IMR-90 (cell line): ENCODE measurements at regions not wholly inside any gene's neighbourhood (a gene's known extent, or its start where the extent isn't known, plus 50 kb on each side); places are given as distances from the start of the nearest gene placed in this dataset.

Experiments used
- ATAC-seq: fragments of 200-7000 bp; cut with Tn5 transposase; 2 replicates; pipeline ENCODE4 v1.9.1; 2020; ENCODE audit warnings: low read depth, mild to moderate bottlenecking, moderate library complexity
- BruUV-seq: library from RNA; stranded (reverse); fragments of 400-500 nt; replicated peaks from 2 replicates; lab custom pipeline; 2021; lab: Mats Ljungman, UMichigan
- CTCF ChIA-PET: fragments of 300-600 bp; formaldehyde crosslinking; extraction: SDS; loops from one replicate; lab custom pipeline; 2021; ENCODE audit warnings: antibody characterized with exemption; lab: Yijun Ruan, JAX
- POLR2A ChIA-PET: fragments of 300-600 bp; sonication (Branson Sonifier 250); formaldehyde crosslinking; loops from one replicate; lab custom pipeline; 2022; ENCODE audit warnings: antibody characterized with exemption; ENCODE audit not compliant: unreplicated experiment; lab: Charles Lee
- DNase-seq: peaks from one replicate; pipeline ENCODE4 v3.0.0; 2013
- H2AFZ ChIP-seq: replicated peaks from 2 replicates; pipeline ENCODE3; 2013; ENCODE audit warnings: low read length, mild to moderate bottlenecking; ENCODE audit not compliant: poor library complexity
- H2AK5ac ChIP-seq: 2 replicates; pipeline ENCODE4 v1.6.1; 2013; ENCODE audit warnings: low read depth, low read length, inconsistent platforms
- H2AK9ac ChIP-seq: replicated peaks from 2 replicates; pipeline ENCODE3; 2013; ENCODE audit warnings: mild to moderate bottlenecking, low read depth, low read length, moderate library complexity; ENCODE audit not compliant: poor library complexity
- H2BK120ac ChIP-seq: 2 replicates; pipeline ENCODE4 v1.6.1; 2013; ENCODE audit warnings: low read depth, low read length, inconsistent platforms
- H2BK15ac ChIP-seq: 3 replicates; pipeline ENCODE4 v1.6.1; 2013; ENCODE audit warnings: low read depth, low read length, inconsistent platforms
- H2BK20ac ChIP-seq: 2 replicates; pipeline ENCODE4 v1.6.1; 2013; ENCODE audit warnings: low read depth, mild to moderate bottlenecking, inconsistent platforms, low read length, moderate library complexity
- H2BK5ac ChIP-seq: 2 replicates; pipeline ENCODE4 v1.6.1; 2013; ENCODE audit warnings: mild to moderate bottlenecking, low read depth, low read length, inconsistent platforms; ENCODE audit not compliant: poor library complexity, severe bottlenecking
- H3K14ac ChIP-seq: replicated peaks from 2 replicates; pipeline ENCODE4 v1.6.1; 2013; ENCODE audit warnings: low read depth, low read length, inconsistent platforms
- H3K18ac ChIP-seq: 2 replicates; pipeline ENCODE4 v1.6.1; 2013; ENCODE audit warnings: low read depth, low read length, control low read depth
- H3K23ac ChIP-seq: 2 replicates; pipeline ENCODE4 v1.6.1; 2013; ENCODE audit warnings: low read depth, low read length, inconsistent platforms
- H3K27ac ChIP-seq: 2 replicates; pipeline ENCODE4 v1.5.1; 2013; ENCODE audit warnings: mild to moderate bottlenecking, control low read depth, low read length; ENCODE audit not compliant: insufficient read depth
- H3K27me3 ChIP-seq: 2 replicates; pipeline ENCODE4 v1.6.1; 2013; ENCODE audit warnings: low read length; ENCODE audit not compliant: control insufficient read depth, insufficient read depth
- H3K36me3 ChIP-seq: 2 replicates; pipeline ENCODE4 v1.6.1; 2013; ENCODE audit warnings: low read length, mixed read lengths; ENCODE audit not compliant: control insufficient read depth, insufficient read depth
- H3K4ac ChIP-seq: 2 replicates; pipeline ENCODE4 v1.6.1; 2013; ENCODE audit warnings: low read depth, low read length, inconsistent platforms
- H3K4me1 ChIP-seq: 2 replicates; pipeline ENCODE4 v1.6.1; 2013; ENCODE audit warnings: low read length, mixed read lengths; ENCODE audit not compliant: control insufficient read depth, insufficient read depth
- H3K4me2 ChIP-seq: 2 replicates; pipeline ENCODE4 v1.6.1; 2013; ENCODE audit warnings: low read depth, mild to moderate bottlenecking, control low read depth, low read length, moderate library complexity
- H3K4me3 ChIP-seq: 2 replicates; pipeline ENCODE4 v1.5.1; 2013; ENCODE audit warnings: low read depth, mild to moderate bottlenecking, control low read depth, low read length, moderate library complexity; ENCODE audit not compliant: insufficient read depth
- H3K56ac ChIP-seq: 2 replicates; pipeline ENCODE4 v1.6.1; 2013; ENCODE audit warnings: low read length, inconsistent platforms; ENCODE audit not compliant: insufficient read depth; ENCODE audit errors: extremely low read depth
- H3K79me1 ChIP-seq, 2 experiments: 2 replicates each; pipeline ENCODE4 v1.6.1; 2013; ENCODE audit warnings: low read length in 2 of 2, inconsistent platforms in 1 of 2, low read depth in 1 of 2
- H3K9ac ChIP-seq: 2 replicates; pipeline ENCODE4 v1.6.1; 2013; ENCODE audit warnings: low read depth, low read length, control low read depth
- H3K9me1 ChIP-seq: 2 replicates; pipeline ENCODE4 v1.6.1; 2013; ENCODE audit warnings: low read length, inconsistent platforms; ENCODE audit not compliant: insufficient read depth
- H3K9me3 ChIP-seq: 2 replicates; pipeline ENCODE4 v1.6.1; 2013; ENCODE audit warnings: low read length; ENCODE audit not compliant: control insufficient read depth, insufficient read depth
- H4K20me1 ChIP-seq: 2 replicates; pipeline ENCODE4 v1.6.1; 2013; ENCODE audit warnings: low read length, inconsistent platforms; ENCODE audit not compliant: insufficient read depth
- H4K5ac ChIP-seq: 2 replicates; pipeline ENCODE4 v1.6.1; 2013; ENCODE audit warnings: mild to moderate bottlenecking, low read depth, low read length, control low read depth
- H4K8ac ChIP-seq, 2 experiments: 2 replicates each; pipeline ENCODE4 v1.6.1; 2013; ENCODE audit warnings: low read depth in 2 of 2, low read length in 2 of 2, control low read depth in 1 of 2, inconsistent platforms in 1 of 2
- H4K91ac ChIP-seq: 2 replicates; pipeline ENCODE4 v1.6.1; 2013; ENCODE audit warnings: low read depth, low read length, inconsistent platforms; ENCODE audit not compliant: insufficient read depth
- BHLHE40 ChIP-seq: fragments of 150-350 bp; IDR thresholded peaks from 2 replicates; pipeline ENCODE4 v1.6.1; 2016; ENCODE audit warnings: mild to moderate bottlenecking, low read depth, low read length
- CEBPB ChIP-seq: IDR thresholded peaks from 2 replicates; pipeline ENCODE4 v1.6.1; 2012; ENCODE audit warnings: low read depth, low read length, improper control_type of control experiment
- CTCF ChIP-seq: conservative IDR thresholded peaks from 2 replicates; pipeline ENCODE4 v1.5.1; 2012; ENCODE audit warnings: mild to moderate bottlenecking, low read depth, low read length, improper control_type of control experiment
- FOS ChIP-seq: fragments of 150-350 bp; IDR thresholded peaks from 2 replicates; pipeline ENCODE4 v1.6.1; 2016; ENCODE audit warnings: low read depth, low read length
- MAZ ChIP-seq: IDR thresholded peaks from 2 replicates; pipeline ENCODE4 v1.6.1; 2012; ENCODE audit warnings: low read depth, mild to moderate bottlenecking, low read length, improper control_type of control experiment, moderate library complexity, borderline replicate concordance
- POLR2A ChIP-seq: IDR thresholded peaks from 2 replicates; pipeline ENCODE4 v1.6.1; 2012; ENCODE audit warnings: mild to moderate bottlenecking, low read depth, low read length
- RAD21 ChIP-seq: IDR thresholded peaks from 2 replicates; pipeline ENCODE4 v1.6.1; 2012; ENCODE audit warnings: low read length, improper control_type of control experiment
- RCOR1 ChIP-seq: IDR thresholded peaks from 2 replicates; pipeline ENCODE4 v1.6.1; 2012; ENCODE audit warnings: mild to moderate bottlenecking, low read length, improper control_type of control experiment; ENCODE audit not compliant: insufficient replicate concordance
- USF2 ChIP-seq: fragments of 150-350 bp; IDR thresholded peaks from 2 replicates; pipeline ENCODE4 v1.6.1; 2017; ENCODE audit warnings: mild to moderate bottlenecking, antibody characterized with exemption, low read length, low read depth
- WGBS, 2 experiments: methylation state at CpG; one replicate each; pipeline versions ENCODE4 v1.1.5 to v1.1.7; 2013; ENCODE audit warnings: missing lambda C conversion rate in 2 of 2; ENCODE audit not compliant: insufficient read length in 1 of 2; ENCODE audit errors: extremely low coverage in 2 of 2; 5-methylcytosine and 5-hydroxymethylcytosine counted together
- dilution Hi-C: fragments of 300-500 bp; cut with HindIII; formaldehyde crosslinking; loops from one replicate; pipeline ENCODE4 v1.14.3; 2018; ENCODE audit warnings: low sequenced_read_pairs; ENCODE audit not compliant: unreplicated experiment
- in situ Hi-C: fragments of 300-500 bp; cut with MboI; formaldehyde crosslinking; loops from 3 replicates; pipeline ENCODE4 v1.14.3; 2019; ENCODE audit warnings: low sequenced_read_pairs, inconsistent platforms, mixed read lengths
- intact Hi-C: fragments of 100-400 bp; cut with micrococcal nuclease; formaldehyde crosslinking; loops from 2 replicates; pipeline ENCODE4 v1.10.0; 2022

- intact Hi-C loops: no loop called here
Observed at GRCh38 chr16:31707743-31708335, 165.8 kb upstream of the ZNF267 start.

More at GRCh38 chr16:31707743-31708335, 165.8 kb upstream of the ZNF267 start:
- H4K8ac ChIP-seq: no peak overlapping the region
- no peak overlapping the region for H2AK9ac ChIP-seq
- no peaks in the 10 kb centered on the region for H3K27me3 ChIP-seq
- WGBS, 2 experiments: 100% methylated on average over 5 of the region's 10 CpGs; no CpG with 5 or more reads in 1 of the 2 experiments
- no peak overlapping the region for H2BK15ac ChIP-seq
- no peak overlapping the region for H3K4ac ChIP-seq
- H3K9me1 ChIP-seq: no peaks in the 10 kb centered on the region
- H3K36me3 ChIP-seq: peaks cover 39% of the 10 kb centered on the region
- no peak overlapping the region for H4K91ac ChIP-seq
- no peaks in the 10 kb centered on the region for H3K9me3 ChIP-seq
- H2BK120ac ChIP-seq: no peak overlapping the region
- H3K18ac ChIP-seq: no peak overlapping the region
- ChIA-PET CTCF (no interaction called here), POLR2A (no interaction called here)
- dilution Hi-C loops (no loop called here), in situ Hi-C loops (loop anchor here (10.0 to 25.0 kb wide), 4 partner anchors 57 to 721 kb away; partner anchors contain the start of genes HSD3B7 and RUSF1)
- no peak overlapping the region for H2BK5ac ChIP-seq
- no peaks in the 10 kb centered on the region for H3K79me1 ChIP-seq
- no peak overlapping the region for H3K4me3 ChIP-seq
- H2AFZ ChIP-seq: no peak overlapping the region
- H3K9ac ChIP-seq: no peak overlapping the region
- no peak overlapping the region for H3K23ac ChIP-seq
- H4K20me1 ChIP-seq: no peaks in the 10 kb centered on the region
- ATAC-seq (no peak), DNase-seq (no peak)
- H3K4me2 ChIP-seq: no peak overlapping the region
- H2AK5ac ChIP-seq: no peak overlapping the region
- H3K56ac ChIP-seq: no peak overlapping the region
- no peak overlapping the region for H3K14ac ChIP-seq
- BruUV-seq: no TSS peak
- no peak overlapping the region for H2BK20ac ChIP-seq
- H3K4me1 ChIP-seq: no peaks in the 10 kb centered on the region
- no peak for TF ChIP-seq USF2
- no peak for TF ChIP-seq CEBPB
- no peak for TF ChIP-seq MAZ
- TF ChIP-seq FOS: no peak
- TF ChIP-seq POLR2A: no peak
- no peak for TF ChIP-seq BHLHE40
- TF ChIP-seq RCOR1: no peak
- no peak for TF ChIP-seq CTCF
- TF ChIP-seq RAD21: no peak
- no peak overlapping the region for H4K5ac ChIP-seq
- H3K27ac ChIP-seq: no peak overlapping the region
